B cell (primary cell): ENCODE measurements at regions not wholly inside any gene's neighbourhood (a gene's known extent, or its start where the extent isn't known, plus 50 kb on each side); places are given as distances from the start of the nearest gene placed in this dataset.
"Not testable (repeated sequence)": the region's sequence is repeated elsewhere in the genome, so short reads cannot be mapped to it uniquely, and the experiment has no call there.

Experiments
- ATAC-seq: fragments of 200-7000 bp; cut with Tn5 transposase; one replicate; pipeline ENCODE4 v1.10.0; 2021; ENCODE audit warnings: low read depth, mild to moderate bottlenecking, moderate number of reproducible peaks, moderate library complexity
- CTCF ChIA-PET: fragments of 350-600 bp; sonication (Branson Sonifier 250); formaldehyde crosslinking; loops from one replicate; lab custom pipeline; 2021; ENCODE audit warnings: antibody characterized with exemption, inconsistent platforms; lab: Charles Lee
- POLR2A ChIA-PET: fragments of 350-600 bp; sonication (Branson Sonifier 250); formaldehyde crosslinking; loops from one replicate; lab custom pipeline; 2021; ENCODE audit warnings: antibody characterized with exemption; lab: Charles Lee
- DNase-seq: peaks from one replicate; pipeline ENCODE4 v3.0.0; 2013
- H2AFZ ChIP-seq: 2 replicates; pipeline ENCODE4 v1.6.1; 2012; ENCODE audit warnings: mild to moderate bottlenecking, low read depth, low read length; ENCODE audit not compliant: insufficient read depth, poor library complexity, severe bottlenecking
- H3K27ac ChIP-seq, 2 donors: 1 replicate in 1 of 2; 2 replicates in 1 of 2; pipeline ENCODE4 v1.5.1; 2012 to 2013; ENCODE audit warnings: low read length in 2 of 2, mild to moderate bottlenecking in 2 of 2, moderate library complexity in 1 of 2
- H3K27me3 ChIP-seq, 4 experiments: fragments of 200-600 bp in 1 of 4; sonication (generic) in 1 of 4; replicated peaks in 1 of 4; 1 replicate in 2 of 4; 2 replicates in 2 of 4; pipeline versions ENCODE4 v1.6.1 to v1.7.0; 2013 to 2016; ENCODE audit warnings: low read length in 3 of 4, mild to moderate bottlenecking in 2 of 4, mixed read lengths in 1 of 4, moderate library complexity in 1 of 4; ENCODE audit not compliant: insufficient read depth in 4 of 4, control insufficient read depth in 3 of 4; ENCODE audit errors: control extremely low read depth in 1 of 4
- H3K36me3 ChIP-seq, 2 experiments: replicated peaks in 1 of 2; 1 replicate in 1 of 2; 2 replicates in 1 of 2; pipeline versions ENCODE4 v1.6.1 to v1.7.1; 2013; ENCODE audit warnings: low read length in 1 of 2; ENCODE audit not compliant: insufficient read depth in 2 of 2, control insufficient read depth in 1 of 2; ENCODE audit errors: control extremely low read depth in 1 of 2, extremely low read depth in 1 of 2
- H3K4me1 ChIP-seq, 2 donors: fragments of 200-600 bp in 1 of 2; sonication (generic) in 1 of 2; 1 replicate in 1 of 2; 2 replicates in 1 of 2; pipeline versions ENCODE4 v1.5.1 to v1.6.1; 2013 to 2017; ENCODE audit warnings: low read length in 2 of 2; ENCODE audit not compliant: control insufficient read depth in 2 of 2, insufficient read depth in 2 of 2
- H3K4me2 ChIP-seq: replicated peaks from 2 replicates; pipeline ENCODE3; 2012; ENCODE audit warnings: mild to moderate bottlenecking, low read depth, low read length; ENCODE audit not compliant: poor library complexity, severe bottlenecking
- H3K4me3 ChIP-seq, 5 experiments: fragments of 200-600 bp in 1 of 5; sonication (generic) in 1 of 5; 1 replicate in 3 of 5; 2 replicates in 2 of 5; pipeline versions ENCODE4 v1.5.1 to v1.7.0; 2011 to 2016; ENCODE audit warnings: low read length in 4 of 5, mild to moderate bottlenecking in 4 of 5, low read depth in 2 of 5, control low read depth in 1 of 5, moderate library complexity in 1 of 5; ENCODE audit not compliant: insufficient read depth in 1 of 5; ENCODE audit errors: control extremely low read depth in 1 of 5, extremely low read depth in 1 of 5
- H3K79me2 ChIP-seq: fragments of 200-600 bp; sonication (generic); one replicate; pipeline ENCODE4 v1.6.0; 2016; ENCODE audit warnings: low read length; ENCODE audit not compliant: control insufficient read depth, insufficient read depth
- H3K9ac ChIP-seq: fragments of 200-600 bp; sonication (generic); 2 replicates; pipeline ENCODE4 v1.6.1; 2017; ENCODE audit warnings: mild to moderate bottlenecking, low read length, moderate library complexity
- H3K9me3 ChIP-seq, 3 donors: one replicate each; pipeline versions ENCODE4 v1.6.1 to v1.7.1; 2013; ENCODE audit warnings: low read length in 2 of 3; ENCODE audit not compliant: control insufficient read depth in 2 of 3, insufficient read depth in 1 of 3; ENCODE audit errors: control extremely low read depth in 1 of 3
- H4K20me1 ChIP-seq: 2 replicates; pipeline ENCODE4 v1.6.0; 2012; ENCODE audit warnings: mild to moderate bottlenecking, low read length; ENCODE audit not compliant: insufficient read depth, control insufficient read depth, poor library complexity, severe bottlenecking
- H3K27ac Mint-ChIP-seq: one replicate; pipeline ENCODE4 v1.8.0; 2021; ENCODE audit warnings: mixed read lengths
- H3K27me3 Mint-ChIP-seq: one replicate; pipeline ENCODE4 v1.8.0; 2021; ENCODE audit warnings: mixed read lengths
- H3K4me1 Mint-ChIP-seq: one replicate; pipeline ENCODE4 v1.8.0; 2021; ENCODE audit warnings: mixed read lengths
- H3K4me3 Mint-ChIP-seq: one replicate; pipeline ENCODE4 v1.8.0; 2021; ENCODE audit warnings: mixed read lengths
- H3K9me3 Mint-ChIP-seq: one replicate; pipeline ENCODE4 v1.8.0; 2022; ENCODE audit warnings: mixed read lengths; ENCODE audit not compliant: insufficient read depth
- EZH2 ChIP-seq: IDR thresholded peaks from 2 replicates; pipeline ENCODE4 v1.6.1; 2012; ENCODE audit warnings: borderline replicate concordance, low read depth, mild to moderate bottlenecking, moderate library complexity, low read length; ENCODE audit not compliant: insufficient read depth, poor library complexity, severe bottlenecking
- WGBS: methylation state at CpG from one replicate; pipeline ENCODE4 v1.1.5; 2013; ENCODE audit warnings: missing lambda C conversion rate; ENCODE audit not compliant: insufficient coverage; 5-methylcytosine and 5-hydroxymethylcytosine counted together
- intact Hi-C: fragments of 100-400 bp; cut with micrococcal nuclease; formaldehyde crosslinking; loops from one replicate; pipeline ENCODE4 v1.10.0; 2022
- TF ChIP-seq, protein P1 (sequence below): fragments of 200-600 bp; IDR thresholded peaks from one replicate; pipeline ENCODE4 v1.8.0; 2022; ENCODE audit warnings: antibody characterized with exemption, mild to moderate bottlenecking

DNA sequence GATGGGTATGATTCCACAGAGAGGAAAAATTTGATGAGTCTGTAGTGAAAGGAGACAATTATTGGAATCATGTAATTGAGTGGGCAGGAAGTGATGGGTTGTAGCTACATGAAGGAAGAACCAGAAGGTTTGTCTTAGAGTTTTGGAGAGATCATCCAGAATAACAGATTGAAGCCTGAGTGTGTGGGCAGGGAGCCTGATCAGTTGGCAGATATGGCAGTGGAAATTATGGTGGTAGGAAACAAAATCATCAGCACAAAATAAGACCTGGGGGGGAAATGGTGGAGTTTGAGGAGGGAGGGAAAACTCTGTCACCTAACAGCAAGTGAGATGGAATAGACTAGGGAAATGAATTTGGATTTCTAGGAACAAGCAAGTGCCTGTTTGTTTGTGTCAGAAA, 606.6 kb upstream of the MAP3K7 start:
- no peak overlapping the region for H3K27ac ChIP-seq
- POLR2A ChIA-PET: no interaction called here
- no peak overlapping the region for H3K4me2 ChIP-seq
- CTCF ChIA-PET: no interaction called here
- Mint-ChIP-seq H3K4me1 (no peaks in the 10 kb centered on the region), H3K27me3 (no peaks in the 10 kb centered on the region), H3K9me3 (no peaks in the 10 kb centered on the region), H3K27ac (no peak overlapping the region), H3K4me3 (no peak overlapping the region)
- no peaks in the 10 kb centered on the region for H3K27me3 ChIP-seq
- H3K4me3 ChIP-seq: no peak overlapping the region
- no peak for TF ChIP-seq EZH2
- TF ChIP-seq, protein P1, sequence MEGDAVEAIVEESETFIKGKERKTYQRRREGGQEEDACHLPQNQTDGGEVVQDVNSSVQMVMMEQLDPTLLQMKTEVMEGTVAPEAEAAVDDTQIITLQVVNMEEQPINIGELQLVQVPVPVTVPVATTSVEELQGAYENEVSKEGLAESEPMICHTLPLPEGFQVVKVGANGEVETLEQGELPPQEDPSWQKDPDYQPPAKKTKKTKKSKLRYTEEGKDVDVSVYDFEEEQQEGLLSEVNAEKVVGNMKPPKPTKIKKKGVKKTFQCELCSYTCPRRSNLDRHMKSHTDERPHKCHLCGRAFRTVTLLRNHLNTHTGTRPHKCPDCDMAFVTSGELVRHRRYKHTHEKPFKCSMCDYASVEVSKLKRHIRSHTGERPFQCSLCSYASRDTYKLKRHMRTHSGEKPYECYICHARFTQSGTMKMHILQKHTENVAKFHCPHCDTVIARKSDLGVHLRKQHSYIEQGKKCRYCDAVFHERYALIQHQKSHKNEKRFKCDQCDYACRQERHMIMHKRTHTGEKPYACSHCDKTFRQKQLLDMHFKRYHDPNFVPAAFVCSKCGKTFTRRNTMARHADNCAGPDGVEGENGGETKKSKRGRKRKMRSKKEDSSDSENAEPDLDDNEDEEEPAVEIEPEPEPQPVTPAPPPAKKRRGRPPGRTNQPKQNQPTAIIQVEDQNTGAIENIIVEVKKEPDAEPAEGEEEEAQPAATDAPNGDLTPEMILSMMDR: no peak
- ATAC-seq (no peak), DNase-seq (no peak)
- no peak overlapping the region for H3K9ac ChIP-seq
- no peaks in the 10 kb centered on the region for H4K20me1 ChIP-seq
- no peaks in the 10 kb centered on the region for H3K4me1 ChIP-seq
- H3K36me3 ChIP-seq: no peaks in the 10 kb centered on the region
- H2AFZ ChIP-seq: no peak overlapping the region
- H3K9me3 ChIP-seq: no peaks in the 10 kb centered on the region
- H3K79me2 ChIP-seq: no peaks in the 10 kb centered on the region
- intact Hi-C loops: no loop called here

GRCh38 chr6:91190041-91190440, 603.2 kb upstream of the MAP3K7 start:
- 86% methylated on average over 2 of the region's 3 CpGs for WGBS
- ATAC-seq: not testable (repeated sequence)

More at GRCh38 chr6:91190041-91190440, 603.2 kb upstream of the MAP3K7 start:
- H3K27me3 ChIP-seq, H4K20me1 ChIP-seq, H2AFZ ChIP-seq, CTCF ChIA-PET, H3K9me3 ChIP-seq, H3K9ac ChIP-seq, H3K36me3 ChIP-seq, H3K79me2 ChIP-seq, H3K27me3 Mint-ChIP-seq, POLR2A ChIA-PET, H3K4me1 Mint-ChIP-seq, H3K27ac ChIP-seq, H3K9me3 Mint-ChIP-seq, H3K4me1 ChIP-seq, H3K4me3 ChIP-seq, H3K4me2 ChIP-seq, DNase-seq, intact Hi-C loops, H3K4me3 Mint-ChIP-seq, H3K27ac Mint-ChIP-seq: not testable (repeated sequence)
